ENCODE measurements at regions not wholly inside any gene's neighbourhood (a gene's known extent, or its start where the extent isn't known, plus 50 kb on each side); places are given as distances from the start of the nearest gene placed in this dataset.

DNA sequence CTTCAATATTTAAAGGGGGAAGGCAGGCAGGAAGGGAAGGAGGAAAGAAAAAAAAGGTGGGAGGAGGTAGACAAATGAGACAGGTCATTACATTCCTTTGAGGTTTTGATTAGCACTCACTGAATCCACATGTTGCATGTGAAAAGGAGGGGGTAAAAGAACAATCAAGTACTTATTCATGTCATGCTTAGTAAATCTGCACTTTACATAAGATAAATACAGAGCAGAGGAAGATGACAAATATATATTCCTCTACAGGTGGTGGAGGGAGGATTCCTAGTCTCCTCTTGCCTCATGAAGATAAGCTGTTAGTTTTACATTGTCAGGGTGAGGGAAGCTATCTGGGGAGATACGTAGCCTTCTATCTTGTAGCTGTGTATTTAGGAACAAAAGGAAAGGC lies 1645.4 kb upstream of the SPRY2 start:
- no peaks in the 10 kb centered on the region for H3K79me2 ChIP-seq (ENCODE audit: control insufficient read depth, insufficient read depth, low read length)
- dilution Hi-C loops (cut with MboI; ENCODE audit: extremely low pct_ligation_motif_present, low sequenced_read_pairs): no loop called here
- no peaks in the 10 kb centered on the region for H3K9me3 ChIP-seq (replicated peaks; ENCODE audit: control insufficient read depth, insufficient read depth, low read length)
- TF ChIP-seq MYC (IDR thresholded peaks at IDR 0.05; ENCODE audit: low read depth, low read length) (no peak), JUN (IDR thresholded peaks at IDR 0.05; ENCODE audit: borderline replicate concordance, insufficient read depth, insufficient read length, low read depth) (no peak)
- H3K4me1 ChIP-seq (ENCODE audit: control insufficient read depth, extremely low read depth, insufficient read depth, low read length): no peaks in the 10 kb centered on the region
- no peaks in the 10 kb centered on the region for H3K27me3 ChIP-seq (ENCODE audit: control insufficient read depth in 2 of 2, insufficient read depth in 2 of 2, low read length in 2 of 2)
- H3K36me3 ChIP-seq (ENCODE audit: control insufficient read depth in 2 of 2, extremely low read depth in 1 of 2, insufficient read depth in 2 of 2, low read length in 2 of 2): no peaks in the 10 kb centered on the region
- H3K4me3 ChIP-seq (replicated peaks in 1 of 3; ENCODE audit: insufficient read depth in 1 of 3, low read depth in 1 of 3, low read length in 3 of 3): no peak overlapping the region
- no peak overlapping the region for H3K27ac ChIP-seq (ENCODE audit: insufficient read depth, low read depth, low read length)
- intact Hi-C loops (cut with micrococcal nuclease): no loop called here
- no peak overlapping the region for H2AFZ ChIP-seq (ENCODE audit: low read depth, low read length)
- no peaks in the 10 kb centered on the region for H3K9me1 ChIP-seq (replicated peaks; ENCODE audit: control insufficient read depth, extremely low read depth, insufficient read depth, low read length)
- H3K9ac ChIP-seq (replicated peaks; ENCODE audit: extremely low read depth, insufficient read depth, low read length): no peak overlapping the region
- no peak for FAIRE-seq
- ChIA-PET CTCF (interaction anchor here (1.4 to 1.6 kb wide), 2 partner anchors 10 to 24 kb away, joined by 3 to 4 read pairs; no protein-coding TSS in a partner anchor), POLR2A (no interaction called here)
- DNase-seq (ENCODE audit: low read depth, low spot score): no peak
- BruUV-seq (replicated peaks): no TSS peak
- H4K20me1 ChIP-seq (replicated peaks; ENCODE audit: control insufficient read depth, extremely low read depth, insufficient read depth, low read length): no peaks in the 10 kb centered on the region
- H3K4me2 ChIP-seq (ENCODE audit: insufficient read depth, low read length): no peak overlapping the region

DNA sequence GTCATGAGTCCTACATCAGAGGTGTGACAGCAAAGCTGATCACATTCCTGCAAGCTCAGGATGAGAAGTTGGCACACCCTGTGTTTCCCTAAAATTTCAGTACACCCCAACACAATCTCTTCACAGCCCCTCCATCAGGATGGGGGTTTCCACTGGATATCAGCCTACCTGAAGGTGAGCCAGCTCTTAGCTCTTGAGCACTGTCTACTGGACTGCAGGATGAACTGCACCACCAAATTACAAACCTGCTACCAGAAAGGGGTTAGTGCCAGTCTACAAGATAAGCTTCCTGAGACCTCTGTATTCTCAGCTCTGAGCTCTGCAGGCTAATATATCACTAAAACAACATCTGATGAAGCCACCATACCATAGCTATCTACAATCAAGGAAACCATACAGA lies 1616.2 kb upstream of the SPRY2 start:
- H3K27ac ChIP-seq (ENCODE audit: insufficient read depth, low read depth, low read length): no peak overlapping the region
- H3K4me2 ChIP-seq (ENCODE audit: insufficient read depth, low read length): no peak overlapping the region
- no peaks in the 10 kb centered on the region for H3K4me1 ChIP-seq (ENCODE audit: control insufficient read depth, extremely low read depth, insufficient read depth, low read length)
- no peak for FAIRE-seq
- H3K9me1 ChIP-seq (replicated peaks; ENCODE audit: control insufficient read depth, extremely low read depth, insufficient read depth, low read length): no peaks in the 10 kb centered on the region
- no peaks in the 10 kb centered on the region for H3K36me3 ChIP-seq (ENCODE audit: control insufficient read depth in 2 of 2, extremely low read depth in 1 of 2, insufficient read depth in 2 of 2, low read length in 2 of 2)
- H2AFZ ChIP-seq (ENCODE audit: low read depth, low read length): no peak overlapping the region
- no peaks in the 10 kb centered on the region for H3K9me3 ChIP-seq (replicated peaks; ENCODE audit: control insufficient read depth, insufficient read depth, low read length)
- no peaks in the 10 kb centered on the region for H3K27me3 ChIP-seq (ENCODE audit: control insufficient read depth in 2 of 2, insufficient read depth in 2 of 2, low read length in 2 of 2)
- H3K9ac ChIP-seq (replicated peaks; ENCODE audit: extremely low read depth, insufficient read depth, low read length): no peak overlapping the region
- ChIA-PET POLR2A (no interaction called here), CTCF (no interaction called here)
- no TSS peak for BruUV-seq (replicated peaks)
- H3K79me2 ChIP-seq (ENCODE audit: control insufficient read depth, insufficient read depth, low read length): no peaks in the 10 kb centered on the region
- no peak overlapping the region for H3K4me3 ChIP-seq (replicated peaks in 1 of 3; ENCODE audit: insufficient read depth in 1 of 3, low read depth in 1 of 3, low read length in 3 of 3)
- H4K20me1 ChIP-seq (replicated peaks; ENCODE audit: control insufficient read depth, extremely low read depth, insufficient read depth, low read length): no peaks in the 10 kb centered on the region
- intact Hi-C loops (cut with micrococcal nuclease) (no loop called here), dilution Hi-C loops (cut with MboI; ENCODE audit: extremely low pct_ligation_motif_present, low sequenced_read_pairs) (no loop called here)
- TF ChIP-seq GATA2 (IDR thresholded peaks at IDR 0.05; ENCODE audit: insufficient read depth, insufficient read length, low read depth, low read length): no peak
- no peak for TF ChIP-seq EZH2 (IDR thresholded peaks at IDR 0.05; ENCODE audit: borderline replicate concordance, low read depth, low read length, severe bottlenecking)
- TF ChIP-seq POLR2A (IDR thresholded peaks at IDR 0.05; ENCODE audit: low read depth, low read length): no peak
- TF ChIP-seq JUN (IDR thresholded peaks at IDR 0.05; ENCODE audit: borderline replicate concordance, insufficient read depth, insufficient read length, low read depth): no peak
- no peak for TF ChIP-seq POLR2AphosphoS5 (IDR thresholded peaks at IDR 0.05; ENCODE audit: insufficient read depth, low read depth, low read length)
- TF ChIP-seq, protein P1, sequence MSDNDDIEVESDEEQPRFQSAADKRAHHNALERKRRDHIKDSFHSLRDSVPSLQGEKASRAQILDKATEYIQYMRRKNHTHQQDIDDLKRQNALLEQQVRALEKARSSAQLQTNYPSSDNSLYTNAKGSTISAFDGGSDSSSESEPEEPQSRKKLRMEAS (IDR thresholded peaks at IDR 0.05; ENCODE audit: insufficient read depth, insufficient read length): no peak
- TF ChIP-seq, protein P2, sequence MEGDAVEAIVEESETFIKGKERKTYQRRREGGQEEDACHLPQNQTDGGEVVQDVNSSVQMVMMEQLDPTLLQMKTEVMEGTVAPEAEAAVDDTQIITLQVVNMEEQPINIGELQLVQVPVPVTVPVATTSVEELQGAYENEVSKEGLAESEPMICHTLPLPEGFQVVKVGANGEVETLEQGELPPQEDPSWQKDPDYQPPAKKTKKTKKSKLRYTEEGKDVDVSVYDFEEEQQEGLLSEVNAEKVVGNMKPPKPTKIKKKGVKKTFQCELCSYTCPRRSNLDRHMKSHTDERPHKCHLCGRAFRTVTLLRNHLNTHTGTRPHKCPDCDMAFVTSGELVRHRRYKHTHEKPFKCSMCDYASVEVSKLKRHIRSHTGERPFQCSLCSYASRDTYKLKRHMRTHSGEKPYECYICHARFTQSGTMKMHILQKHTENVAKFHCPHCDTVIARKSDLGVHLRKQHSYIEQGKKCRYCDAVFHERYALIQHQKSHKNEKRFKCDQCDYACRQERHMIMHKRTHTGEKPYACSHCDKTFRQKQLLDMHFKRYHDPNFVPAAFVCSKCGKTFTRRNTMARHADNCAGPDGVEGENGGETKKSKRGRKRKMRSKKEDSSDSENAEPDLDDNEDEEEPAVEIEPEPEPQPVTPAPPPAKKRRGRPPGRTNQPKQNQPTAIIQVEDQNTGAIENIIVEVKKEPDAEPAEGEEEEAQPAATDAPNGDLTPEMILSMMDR (IDR thresholded peaks at IDR 0.05; ENCODE audit: extremely low read depth in 1 of 2, insufficient read depth in 1 of 2, low read depth in 1 of 2, low read length in 2 of 2): no peak
- TF ChIP-seq FOS (IDR thresholded peaks at IDR 0.05; ENCODE audit: borderline replicate concordance, insufficient read depth, low read length): no peak
- no peak for TF ChIP-seq MYC (IDR thresholded peaks at IDR 0.05; ENCODE audit: low read depth, low read length)
- no peak for DNase-seq (ENCODE audit: low read depth, low spot score)

All from endothelial cell of umbilical vein (primary cell).